NCI-H345 treated with DMSO at 0.1 percent for 48 hours (cell line): ENCODE measurements at regions not wholly inside any gene's neighbourhood (a gene's known extent, or its start where the extent isn't known, plus 50 kb on each side); places are given as distances from the start of the nearest gene placed in this dataset.
"Not testable (repeated sequence)": the region's sequence is repeated elsewhere in the genome, so short reads cannot be mapped to it uniquely, and the experiment has no call there.

Source experiments
- DNase-seq: peaks from one replicate; lab custom pipeline; 2025; ENCODE audit not compliant: unreplicated experiment; lab: John Stamatoyannopoulos, UW

DNA sequence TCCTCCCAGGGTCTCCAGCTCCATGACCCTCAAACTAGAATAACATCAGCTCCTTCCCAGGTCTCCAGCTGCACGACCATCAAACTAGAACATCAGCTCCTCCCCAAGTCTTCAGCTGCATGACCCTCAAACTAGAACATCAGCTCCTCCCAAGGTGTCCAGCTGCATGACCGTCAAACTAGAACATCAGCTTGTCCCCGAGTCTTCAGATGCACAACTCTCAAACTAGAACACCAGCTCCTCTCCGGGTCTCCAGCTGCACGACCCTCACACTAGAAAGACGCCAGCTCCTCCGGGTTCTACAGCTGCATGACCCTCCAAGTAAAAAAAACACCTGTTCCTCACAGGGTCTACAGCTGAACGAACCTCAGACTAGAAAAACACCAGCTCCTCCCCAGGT lies 312.9 kb upstream of the TFPI start:
- DNase-seq: no peak

DNA sequence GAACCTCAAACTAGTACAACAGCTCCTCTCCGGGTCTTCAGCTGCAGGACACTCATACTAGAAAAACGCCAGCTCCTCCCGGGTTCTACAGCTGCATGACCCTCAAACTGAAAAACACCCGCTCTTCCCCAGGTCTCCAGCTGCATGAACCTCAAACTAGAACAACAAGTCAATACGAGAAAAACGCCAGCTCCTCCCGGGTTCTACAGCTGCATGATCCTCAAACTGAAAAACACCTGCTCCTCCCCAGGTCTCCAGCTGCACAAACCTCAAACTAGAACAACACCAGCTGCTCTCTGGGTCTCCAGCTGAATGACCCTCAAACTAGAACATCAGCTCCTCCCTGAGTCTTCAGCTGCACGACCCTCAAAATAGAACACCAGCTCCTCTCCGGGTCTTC lies 315.0 kb upstream of the TFPI start:
- no peak for DNase-seq

DNA sequence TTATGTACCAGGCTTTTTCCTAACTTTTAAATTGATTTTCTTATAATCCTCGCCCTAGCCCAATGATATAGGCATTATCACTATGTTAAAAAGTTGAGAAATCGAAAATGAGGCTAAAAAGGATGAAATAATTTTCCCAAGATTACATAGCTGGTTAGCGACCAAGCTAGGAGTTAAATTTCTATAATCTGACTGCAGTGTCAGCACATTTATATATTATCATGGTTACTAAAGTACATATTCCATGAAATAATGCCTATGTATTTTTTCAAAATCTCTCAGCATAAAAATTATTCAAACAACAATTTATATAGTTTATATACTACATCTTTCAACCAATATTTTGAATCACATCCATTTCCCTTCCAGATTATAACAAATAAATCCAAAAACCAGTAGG lies 317.3 kb upstream of the TFPI start:
- no peak for DNase-seq

DNA sequence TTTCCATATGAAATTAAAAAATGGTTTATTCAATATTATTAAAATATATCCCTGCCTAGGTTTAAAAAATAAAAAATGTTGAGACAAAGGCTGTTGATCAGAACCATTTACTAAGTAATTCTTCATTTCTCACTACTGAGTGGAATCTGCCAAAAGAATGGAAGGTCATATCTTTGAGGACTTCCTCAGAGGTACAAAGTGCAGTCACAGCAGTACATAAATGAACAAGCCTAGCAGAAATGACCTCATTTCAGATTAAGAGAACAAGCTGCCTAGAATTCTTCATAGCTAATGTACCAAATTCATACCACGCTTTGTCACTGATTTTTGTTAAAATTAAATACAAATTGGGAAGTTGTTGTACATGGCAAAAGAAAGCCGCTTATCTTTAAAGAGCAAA lies 318.9 kb upstream of the TFPI start:
- DNase-seq: no peak

DNA sequence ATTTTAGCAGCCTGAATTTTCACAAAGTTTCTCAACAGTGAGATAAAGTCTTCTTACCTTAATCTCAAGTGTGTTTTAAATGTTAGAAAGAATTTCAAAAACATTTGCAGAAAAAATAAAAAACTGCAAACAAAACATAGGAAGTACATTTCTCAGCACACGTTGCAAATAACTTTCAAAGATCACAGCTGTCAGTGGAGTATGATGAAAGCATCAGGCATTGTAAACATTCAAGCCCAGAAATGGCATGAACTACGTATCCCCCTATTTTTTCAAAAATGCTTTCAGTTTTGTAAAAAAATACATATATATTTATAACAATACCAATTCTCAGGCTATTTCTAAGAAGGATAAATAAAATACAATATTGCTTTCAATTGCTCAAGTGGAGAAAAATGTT lies 320.6 kb upstream of the TFPI start:
- no peak for DNase-seq

DNA sequence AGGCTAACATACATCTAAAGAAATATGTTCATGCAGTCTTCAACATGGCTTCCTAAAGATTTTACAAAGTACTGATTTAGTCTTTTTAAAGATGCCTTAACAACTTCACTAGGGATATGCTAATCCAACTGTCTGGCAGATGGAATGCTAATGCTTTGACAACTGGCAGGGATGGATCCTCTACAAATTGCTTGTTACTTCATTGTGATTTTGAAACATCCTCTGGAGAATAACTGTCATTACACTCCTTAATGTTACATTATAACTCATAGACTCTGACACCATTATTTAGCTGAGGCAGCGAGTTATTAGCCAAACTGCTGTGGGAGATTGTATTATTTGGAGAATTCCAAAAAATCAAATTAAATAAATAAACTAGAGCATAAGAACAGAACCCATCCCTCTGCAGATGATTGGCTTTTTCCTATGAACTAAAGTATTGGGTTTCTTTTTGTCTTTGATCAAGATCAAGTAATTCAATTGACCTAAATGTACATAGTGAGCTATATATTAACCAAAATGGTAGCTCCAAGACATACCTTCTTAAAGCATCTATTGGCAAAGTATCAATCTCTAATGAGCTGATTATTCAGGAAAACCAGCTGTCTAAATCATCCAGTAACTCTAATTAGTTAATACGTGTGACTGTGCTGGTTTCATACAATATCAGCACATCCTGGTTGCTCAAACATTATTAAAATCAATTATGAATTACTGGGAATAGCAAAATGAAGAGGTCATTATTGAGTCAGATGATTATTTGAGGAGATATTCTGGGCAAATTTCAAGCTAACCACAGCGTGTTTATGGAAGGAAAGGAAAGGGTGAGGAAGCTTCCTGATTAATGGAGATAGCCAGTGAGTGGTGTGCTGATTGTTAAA lies 321.3 kb upstream of the TFPI start:
- DNase-seq: no peak

DNA sequence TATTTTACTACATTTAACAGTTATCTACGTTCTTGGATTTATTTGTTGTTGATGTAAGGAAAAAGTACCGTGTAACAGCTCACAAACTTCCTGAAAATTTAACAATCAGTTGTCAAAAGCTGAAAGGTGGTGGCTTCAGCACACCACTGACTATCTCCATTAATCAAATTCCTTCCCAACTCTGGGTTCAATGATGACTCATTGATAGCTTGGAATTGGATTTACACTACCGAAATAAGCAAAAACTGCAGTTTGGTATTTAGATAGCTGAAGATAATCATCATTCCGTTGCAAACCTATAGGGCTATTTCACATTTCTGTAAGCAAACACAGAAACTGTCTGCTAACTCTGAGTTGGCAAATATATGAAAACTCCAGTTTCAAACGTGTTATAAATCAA lies 322.3 kb upstream of the TFPI start:
- DNase-seq: no peak

DNA sequence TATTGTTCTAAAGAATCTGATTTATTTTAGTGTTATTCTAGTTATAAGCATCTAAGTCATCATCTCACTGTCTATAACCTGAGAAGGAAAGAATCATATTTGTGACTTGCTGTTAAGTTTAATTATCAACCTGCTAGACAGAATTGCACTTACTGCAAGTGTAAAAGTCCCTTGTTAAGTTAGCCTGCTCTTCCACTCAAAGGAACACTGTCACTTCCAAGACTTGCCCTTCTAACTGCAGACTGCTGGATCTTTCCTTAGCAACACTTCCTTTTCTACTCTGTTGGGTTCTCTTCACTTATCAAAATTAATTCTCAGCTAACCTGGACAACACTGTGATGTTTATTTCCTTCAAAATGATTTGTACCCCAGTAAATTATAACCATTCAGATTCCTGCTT lies 323.2 kb upstream of the TFPI start:
- no peak for DNase-seq

DNA sequence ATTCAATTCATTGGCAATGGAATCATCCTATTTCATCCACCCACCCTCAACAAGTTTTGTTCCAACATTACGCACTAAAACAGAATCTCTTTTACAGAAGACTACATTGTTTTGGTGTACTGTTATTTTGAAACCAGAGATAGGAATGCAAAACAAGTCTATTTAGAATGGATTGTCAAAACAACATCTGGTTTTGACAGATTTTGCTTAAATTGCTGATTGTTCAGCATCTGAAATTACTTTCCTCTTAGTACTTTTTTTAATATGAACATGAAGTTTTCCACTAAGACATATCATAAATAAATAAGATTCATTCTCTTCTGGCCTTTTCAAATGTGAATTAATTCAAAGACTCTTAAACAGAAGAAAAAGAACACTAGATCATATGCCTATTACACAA lies 323.9 kb upstream of the TFPI start:
- DNase-seq: no peak

DNA sequence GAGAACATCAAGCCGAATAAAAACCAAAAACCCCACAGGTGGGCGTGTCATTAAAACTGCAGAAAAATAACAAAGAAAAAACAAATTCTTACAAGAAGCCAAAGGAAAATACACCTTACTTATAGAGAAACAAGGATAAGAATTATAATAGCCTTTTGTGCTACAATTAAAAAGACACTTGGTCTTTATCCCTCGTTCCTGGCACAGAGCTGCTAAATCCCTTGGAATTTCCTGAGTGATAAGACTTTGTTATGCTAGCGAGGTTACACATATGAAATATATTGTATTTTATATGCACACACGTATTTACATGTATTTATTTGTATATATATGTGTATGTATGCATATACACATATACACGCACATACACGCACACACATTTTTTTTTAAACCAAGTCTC lies 325.3 kb upstream of the TFPI start:
- DNase-seq: no peak

DNA sequence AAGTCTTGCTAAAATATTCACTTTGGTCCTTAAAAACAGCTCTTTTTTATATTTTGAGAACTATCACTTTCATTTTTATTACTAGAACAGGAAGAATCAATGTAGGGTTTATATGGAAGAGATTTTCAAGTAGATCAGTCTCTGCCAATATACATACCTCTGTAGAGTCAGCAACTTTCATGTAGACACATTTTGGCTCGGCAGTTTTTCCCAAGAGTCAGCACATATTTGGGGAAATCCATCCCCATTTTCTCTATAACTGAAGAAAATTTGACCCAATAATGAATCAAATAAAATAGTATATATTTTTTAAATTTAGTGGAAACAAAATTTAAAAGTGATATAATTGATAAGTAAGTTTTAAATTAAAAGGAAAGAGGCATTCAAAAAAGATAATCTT lies 329.8 kb upstream of the TFPI start:
- DNase-seq: no peak

DNA sequence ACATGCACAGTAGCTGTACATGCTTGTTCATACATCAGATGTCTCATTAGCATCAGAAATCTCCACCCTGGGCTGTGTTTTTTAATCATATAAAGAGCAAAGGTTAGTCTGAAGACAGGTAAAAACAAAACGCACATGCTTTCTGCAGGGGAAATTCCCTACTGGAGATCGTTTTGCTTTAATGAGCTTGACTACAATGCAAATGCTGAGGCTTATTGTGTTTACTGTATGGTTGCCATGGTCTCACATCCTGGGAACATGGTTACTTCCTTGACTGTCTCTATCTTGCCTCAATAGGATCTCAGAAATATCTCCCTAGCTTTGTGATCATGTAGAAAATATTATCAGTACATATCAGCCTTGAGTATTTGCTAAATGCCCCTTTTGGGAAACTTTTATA lies 336.5 kb upstream of the TFPI start:
- DNase-seq: no peak

DNA sequence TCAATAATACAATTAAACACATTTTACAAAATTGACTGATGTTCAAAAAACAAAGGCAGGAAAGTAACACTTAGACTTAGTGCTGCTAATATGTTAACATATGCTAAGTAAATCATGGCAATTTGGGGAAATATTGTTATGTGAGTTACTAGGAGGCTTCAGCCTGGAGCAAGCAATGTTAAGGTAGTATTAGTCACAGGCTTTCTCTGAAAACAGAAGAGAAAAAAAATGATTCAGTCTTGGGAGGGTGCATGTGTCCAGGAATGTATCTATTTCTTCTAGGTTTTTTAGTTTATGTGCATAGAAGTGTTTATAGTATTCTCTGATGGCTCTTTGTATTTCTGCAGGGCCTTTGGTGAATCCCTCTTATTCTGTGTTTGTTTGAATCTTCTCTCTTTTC lies 345.8 kb upstream of the TFPI start:
- DNase-seq: no peak

DNA sequence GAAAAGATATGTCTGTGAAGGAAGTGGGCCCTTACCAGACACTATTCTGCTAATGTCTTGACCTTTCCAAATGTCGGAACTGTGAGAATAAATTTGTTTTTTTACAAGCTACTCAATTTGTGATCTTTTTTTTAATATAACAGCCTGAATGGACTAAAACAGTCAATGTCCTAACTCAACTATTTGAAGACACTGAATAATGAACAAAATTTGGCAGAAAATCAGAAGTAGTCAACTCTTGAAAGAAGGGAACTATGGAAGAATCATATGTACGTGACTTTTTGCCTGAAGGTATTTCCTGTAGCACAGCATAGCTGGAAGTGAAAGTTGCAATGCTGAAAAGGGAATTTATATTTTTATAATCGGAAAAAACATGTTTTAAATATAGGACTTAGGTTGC lies 351.8 kb upstream of the TFPI start:
- DNase-seq: no peak

DNA sequence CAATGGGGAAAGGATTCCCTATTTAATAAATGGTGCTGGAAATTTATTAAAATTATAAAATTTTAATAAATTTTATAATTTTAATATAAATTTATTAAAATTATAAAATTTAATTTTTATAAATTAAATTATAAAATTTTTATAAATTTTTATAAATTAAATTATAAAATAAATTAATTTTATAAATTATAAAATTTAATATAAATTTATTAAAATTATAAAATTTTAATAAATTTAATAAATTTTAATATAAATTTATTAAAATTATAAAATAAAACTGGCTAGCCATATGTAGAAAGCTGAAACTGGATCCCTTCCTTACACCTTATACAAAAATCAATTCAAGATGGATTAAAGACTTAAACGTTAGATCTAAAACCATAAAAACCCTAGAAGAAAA lies 356.7 kb upstream of the TFPI start:
- not testable (repeated sequence) for DNase-seq

DNA sequence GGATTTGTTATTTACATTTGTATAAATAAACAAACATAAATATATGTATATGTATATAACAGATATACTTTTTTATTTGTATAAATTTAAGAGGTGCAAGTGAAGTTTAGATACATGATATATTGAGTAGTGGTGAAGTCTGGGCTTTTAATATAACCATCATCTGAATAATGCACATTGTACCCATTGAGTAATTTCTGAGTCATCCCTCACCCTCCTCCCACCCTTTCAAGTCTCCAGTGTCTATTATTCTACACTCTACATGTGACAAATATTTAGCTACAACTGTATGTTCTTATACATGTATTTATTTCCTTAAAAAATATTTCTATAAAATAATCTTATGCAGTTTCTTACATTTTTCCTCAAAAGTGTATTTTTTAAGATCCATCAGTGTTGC lies 358.7 kb upstream of the TFPI start:
- no peak for DNase-seq

DNA sequence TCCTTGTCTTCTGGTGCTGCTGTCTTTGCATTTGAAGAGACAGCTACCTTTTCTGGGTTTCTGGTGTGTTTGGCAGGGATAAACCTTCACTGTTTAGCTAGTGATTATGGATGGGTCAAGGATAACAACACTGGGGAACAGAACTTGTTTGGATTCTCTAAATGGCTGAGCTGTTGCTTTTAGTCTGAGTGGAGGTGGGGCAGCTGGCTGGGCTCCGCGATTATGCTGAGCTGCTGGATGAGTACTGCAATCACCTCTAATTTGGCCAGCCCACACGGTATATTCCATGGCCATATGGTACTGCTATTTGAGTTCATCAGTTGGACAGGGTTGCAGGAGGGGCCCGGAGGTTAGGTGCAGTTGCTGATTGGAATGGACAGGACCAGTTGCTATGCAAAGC lies 361.6 kb upstream of the TFPI start:
- no peak for DNase-seq

DNA sequence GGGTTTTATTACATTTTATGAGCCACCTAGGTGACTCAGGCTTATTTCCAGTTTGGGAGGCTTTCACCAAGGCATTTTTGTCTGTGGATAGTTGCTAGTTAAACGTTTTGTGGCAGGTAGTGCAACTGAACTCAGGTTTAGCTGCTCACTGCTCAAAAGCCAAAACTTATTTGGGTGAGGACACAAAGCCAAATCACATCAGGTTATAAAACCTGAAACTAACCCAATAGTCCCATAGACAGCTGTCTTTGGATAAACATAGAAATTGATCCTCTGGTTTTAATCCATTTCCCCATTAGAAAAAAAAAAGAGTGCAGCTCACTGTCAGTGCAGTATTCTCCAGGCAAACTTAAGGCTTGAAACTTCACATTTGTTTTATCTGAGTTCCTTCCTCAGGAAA lies 362.6 kb upstream of the TFPI start:
- DNase-seq: no peak

DNA sequence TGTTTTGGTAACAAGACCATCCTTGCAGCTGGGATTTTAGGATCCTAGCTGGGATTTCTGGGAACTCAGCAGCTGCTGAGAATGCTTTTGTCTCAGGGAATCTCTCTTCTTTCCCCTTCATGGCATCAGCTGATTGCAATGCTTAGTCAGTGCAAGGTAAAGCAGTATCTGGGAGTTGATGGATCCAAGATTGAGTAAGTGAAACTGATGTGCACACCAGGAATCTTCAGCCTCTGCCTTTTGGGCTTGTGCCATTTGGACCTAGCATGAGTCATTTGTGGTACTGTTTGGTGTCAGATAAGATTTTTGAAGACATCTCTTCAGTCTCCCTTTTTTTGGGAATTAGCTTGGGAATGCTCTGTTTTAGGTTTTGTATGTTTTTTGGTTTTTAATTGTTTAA lies 363.3 kb upstream of the TFPI start:
- DNase-seq: no peak

DNA sequence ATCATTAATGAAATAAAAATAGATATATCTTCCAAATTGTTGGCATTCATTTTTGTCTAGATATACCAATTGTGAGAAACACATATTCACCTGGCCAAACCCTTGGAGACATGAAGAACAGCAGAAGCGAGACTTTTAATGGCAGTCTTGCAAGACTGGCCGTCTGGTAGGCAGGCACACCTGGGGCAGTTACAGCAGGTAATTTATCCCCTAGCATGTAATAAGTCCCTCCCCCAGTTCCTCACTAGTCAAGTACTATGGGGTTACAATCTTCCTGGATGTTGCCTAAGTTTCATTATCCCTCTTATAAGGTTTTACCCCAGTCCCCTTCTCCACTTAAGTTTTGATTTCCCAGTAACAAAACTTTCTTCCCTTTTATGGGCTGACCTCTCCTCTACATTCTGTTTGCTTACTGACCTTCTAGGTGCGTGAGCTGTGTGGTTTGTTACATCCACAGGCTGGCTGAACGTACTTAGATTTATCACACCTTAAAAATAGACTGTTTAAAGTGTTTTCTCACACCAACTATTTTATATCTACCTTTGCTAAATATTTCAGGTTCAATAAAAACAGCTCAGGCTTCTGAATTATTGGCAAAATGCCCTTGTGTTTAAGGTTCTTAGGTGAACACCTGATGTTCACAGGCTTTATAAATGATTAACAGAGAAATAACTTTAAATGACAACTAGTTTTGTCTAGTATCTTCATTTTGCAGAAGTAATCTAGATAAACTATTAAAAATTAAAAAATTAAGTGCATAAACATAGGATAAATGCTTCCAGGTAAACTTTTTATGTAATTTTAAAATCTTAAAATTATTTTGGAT lies 365.0 kb upstream of the TFPI start:
- DNase-seq: no peak

DNA sequence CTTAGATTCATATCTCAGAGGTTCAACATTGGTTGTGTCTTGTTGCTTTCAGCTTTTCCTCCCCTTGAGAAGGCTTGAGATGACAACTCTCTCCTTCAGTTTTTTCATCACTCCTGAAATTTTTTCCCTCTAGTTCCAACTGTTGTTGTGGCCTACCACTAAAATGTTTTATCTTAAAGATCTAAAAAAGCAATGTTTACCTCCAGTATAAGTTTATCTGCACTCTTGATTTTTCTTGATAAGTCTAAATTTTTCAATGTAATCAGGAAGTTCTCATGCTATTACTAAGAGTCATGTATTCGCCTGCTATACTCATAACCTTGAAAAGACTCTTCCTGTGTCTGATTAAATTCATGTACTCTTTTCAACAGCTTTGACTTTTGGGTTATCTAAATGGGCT lies 366.3 kb upstream of the TFPI start:
- DNase-seq: no peak

DNA sequence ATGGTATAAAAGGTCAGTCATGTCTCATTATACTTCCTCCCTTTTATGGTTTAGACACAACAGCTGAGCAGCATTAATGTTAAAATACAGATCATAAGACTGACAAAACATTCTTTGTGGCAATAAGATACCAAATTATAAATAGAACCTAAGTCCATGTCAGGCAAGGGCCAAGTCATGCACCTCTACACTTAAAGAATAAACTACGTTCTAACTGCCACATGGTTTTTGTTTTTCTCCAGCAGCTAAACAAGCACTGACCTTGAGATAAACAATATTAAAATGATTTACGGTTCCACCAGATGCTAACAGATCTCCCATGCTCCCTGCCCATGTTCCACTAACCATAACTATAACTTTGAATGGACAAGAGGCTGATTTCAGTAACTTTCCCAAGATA lies 368.6 kb upstream of the TFPI start:
- DNase-seq: no peak

DNA sequence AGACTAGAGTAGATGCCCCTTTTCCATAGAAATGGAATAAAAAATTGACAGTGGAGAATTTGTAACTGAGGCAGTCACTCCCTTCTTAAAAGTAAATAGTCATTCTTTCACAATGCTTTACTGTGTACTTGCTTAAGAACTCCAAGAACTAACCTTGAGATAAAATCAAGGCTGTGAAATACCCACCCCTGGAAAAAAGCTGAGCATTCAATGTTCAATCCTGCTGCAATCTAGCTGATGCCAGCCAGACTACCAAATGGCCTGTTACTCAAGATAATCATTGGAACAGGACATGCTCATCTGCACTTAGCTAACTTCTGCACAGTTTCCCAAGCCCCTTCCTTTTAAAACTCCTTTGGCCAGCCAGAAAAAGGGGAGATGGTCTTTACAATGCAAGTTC lies 367.4 kb upstream of the GULP1 start:
- no peak for DNase-seq
